ENCODE measurements at regions not wholly inside any gene's neighbourhood (a gene's known extent, or its start where the extent isn't known, plus 50 kb on each side); places are given as distances from the start of the nearest gene placed in this dataset.

GRCh38 chr4:38493066-38493465, 170.9 kb upstream of the KLF3 start:
- DNase-seq = no peak
- no peaks in the 10 kb centered on the region for H3K27me3 ChIP-seq
- TF ChIP-seq, protein P1, sequence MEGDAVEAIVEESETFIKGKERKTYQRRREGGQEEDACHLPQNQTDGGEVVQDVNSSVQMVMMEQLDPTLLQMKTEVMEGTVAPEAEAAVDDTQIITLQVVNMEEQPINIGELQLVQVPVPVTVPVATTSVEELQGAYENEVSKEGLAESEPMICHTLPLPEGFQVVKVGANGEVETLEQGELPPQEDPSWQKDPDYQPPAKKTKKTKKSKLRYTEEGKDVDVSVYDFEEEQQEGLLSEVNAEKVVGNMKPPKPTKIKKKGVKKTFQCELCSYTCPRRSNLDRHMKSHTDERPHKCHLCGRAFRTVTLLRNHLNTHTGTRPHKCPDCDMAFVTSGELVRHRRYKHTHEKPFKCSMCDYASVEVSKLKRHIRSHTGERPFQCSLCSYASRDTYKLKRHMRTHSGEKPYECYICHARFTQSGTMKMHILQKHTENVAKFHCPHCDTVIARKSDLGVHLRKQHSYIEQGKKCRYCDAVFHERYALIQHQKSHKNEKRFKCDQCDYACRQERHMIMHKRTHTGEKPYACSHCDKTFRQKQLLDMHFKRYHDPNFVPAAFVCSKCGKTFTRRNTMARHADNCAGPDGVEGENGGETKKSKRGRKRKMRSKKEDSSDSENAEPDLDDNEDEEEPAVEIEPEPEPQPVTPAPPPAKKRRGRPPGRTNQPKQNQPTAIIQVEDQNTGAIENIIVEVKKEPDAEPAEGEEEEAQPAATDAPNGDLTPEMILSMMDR (IDR thresholded peaks at IDR 0.05) = no peak
- TF ChIP-seq POLR2A (IDR thresholded peaks at IDR 0.05) = no peak
- H3K9me3 ChIP-seq = no peaks in the 10 kb centered on the region
- intact Hi-C loops (cut with DNase I) = loop anchor here (10.0 kb wide), 1 partner anchor 168 kb away; no protein-coding TSS in a partner anchor
- no peaks in the 10 kb centered on the region for H3K36me3 ChIP-seq
- no peak overlapping the region for H3K27ac ChIP-seq
- H3K4me3 ChIP-seq (replicated peaks in 1 of 3) = no peak overlapping the region
- H3K4me1 ChIP-seq = peaks cover 0 to 20% of the 10 kb centered on the region in 2 donors

DNA sequence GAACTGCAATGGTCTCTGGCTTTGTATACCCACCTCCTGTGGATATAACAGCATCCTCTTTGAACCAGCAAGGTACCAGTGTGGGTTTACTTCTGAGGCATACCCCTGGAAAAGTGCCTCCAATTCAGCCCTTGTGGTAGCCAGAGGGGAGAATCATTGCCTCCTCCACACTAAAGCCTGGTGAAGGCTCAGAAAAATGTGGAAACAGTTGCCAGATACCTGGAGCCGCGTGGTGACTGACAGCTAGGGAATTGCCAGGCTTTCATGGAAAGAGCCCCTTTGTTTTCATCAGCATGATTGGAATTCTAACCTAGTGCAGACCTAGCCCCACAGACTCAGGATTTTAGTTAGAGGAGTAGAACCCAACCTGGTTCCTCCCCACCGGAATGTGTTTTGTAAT, 168.6 kb upstream of the KLF3 start:
- 85 to 89% methylated on average over 2 to 3 of the region's 3 CpGs for WGBS, 2 donors
- no peak for DNase-seq
- no peaks in the 10 kb centered on the region for H3K9me3 ChIP-seq
- no peak for TF ChIP-seq POLR2A (IDR thresholded peaks at IDR 0.05)
- TF ChIP-seq, protein P1 (IDR thresholded peaks at IDR 0.05) = no peak
- no peaks in the 10 kb centered on the region for H3K27me3 ChIP-seq
- intact Hi-C loops (cut with DNase I) = loop anchor here (10.0 kb wide), 1 partner anchor 171 kb away; no protein-coding TSS in a partner anchor
- H3K4me1 ChIP-seq = peaks cover 0 to 2% of the 10 kb centered on the region in 2 donors
- no peaks in the 10 kb centered on the region for H3K36me3 ChIP-seq
- no peak overlapping the region for H3K4me3 ChIP-seq (replicated peaks in 1 of 3)
- H3K27ac ChIP-seq = no peak overlapping the region

DNA sequence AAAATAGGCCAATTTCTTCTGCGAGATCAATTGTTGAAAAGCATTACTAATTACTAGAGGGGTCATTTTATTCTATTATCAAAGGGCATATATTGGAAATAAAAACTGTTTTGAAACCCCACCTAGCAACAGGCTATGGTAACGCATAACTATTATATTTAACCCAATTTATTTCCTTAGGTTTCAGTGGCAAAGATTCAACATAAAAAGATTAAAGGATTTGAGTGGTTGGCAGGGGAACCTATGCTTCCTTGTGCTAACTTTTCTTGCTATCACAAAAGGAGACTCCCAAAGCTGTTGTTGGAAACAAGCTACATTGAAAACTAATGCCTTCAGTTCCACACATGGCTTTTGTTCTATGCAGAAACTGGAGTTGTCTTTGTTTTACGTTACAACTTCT, 166.9 kb upstream of the KLF3 start:
- no peaks in the 10 kb centered on the region for H3K27me3 ChIP-seq
- no peak overlapping the region for H3K27ac ChIP-seq
- 89 to 92% methylated on average over 3 of the region's 3 CpGs for WGBS, 2 donors
- H3K36me3 ChIP-seq = no peaks in the 10 kb centered on the region
- no peak for TF ChIP-seq POLR2A (IDR thresholded peaks at IDR 0.05)
- TF ChIP-seq, protein P1 (IDR thresholded peaks at IDR 0.05) = no peak
- H3K4me3 ChIP-seq (replicated peaks in 1 of 3) = no peak overlapping the region
- no peaks in the 10 kb centered on the region for H3K4me1 ChIP-seq
- H3K9me3 ChIP-seq = no peaks in the 10 kb centered on the region
- no peak for DNase-seq
- intact Hi-C loops (cut with DNase I) = loop anchor here (10.0 kb wide), 1 partner anchor 172 kb away; no protein-coding TSS in a partner anchor

DNA sequence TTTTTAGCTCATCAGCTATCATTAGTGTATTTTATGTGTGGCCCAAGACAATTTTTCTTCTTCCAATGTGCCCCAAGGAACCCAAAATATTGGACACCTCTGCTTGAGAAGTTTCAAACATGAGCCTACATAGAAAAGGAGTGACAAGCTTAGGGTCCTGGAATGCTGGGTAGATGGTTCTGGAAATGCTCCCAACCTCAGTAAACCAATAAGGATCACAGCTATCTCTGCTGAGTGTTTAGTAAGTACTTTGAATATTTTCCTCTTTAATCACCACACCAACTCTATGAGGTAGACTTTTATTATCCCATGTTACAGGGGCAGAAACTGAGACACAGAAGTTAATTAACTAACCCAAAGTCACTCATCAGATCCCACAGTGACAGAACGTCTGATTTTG, 164.9 kb upstream of the KLF3 start:
- Histone ChIP-seq H3K36me3 (no peaks in the 10 kb centered on the region), H3K27me3 (no peaks in the 10 kb centered on the region), H3K27ac (no peak overlapping the region), H3K4me1 (no peaks in the 10 kb centered on the region), H3K4me3 (replicated peaks in 1 of 3) (no peak overlapping the region), H3K9me3 (no peaks in the 10 kb centered on the region)
- TF ChIP-seq, protein P1 (IDR thresholded peaks at IDR 0.05) = no peak
- no peak for TF ChIP-seq POLR2A (IDR thresholded peaks at IDR 0.05)
- DNase-seq = no peak
- 83 to 96% methylated on average over 1 of the region's 1 CpG for WGBS, 2 donors
- intact Hi-C loops (cut with DNase I) = loop anchor here (10.0 kb wide), 1 partner anchor 174 kb away; no protein-coding TSS in a partner anchor

GRCh38 chr4:38500433-38500832, 163.6 kb upstream of the KLF3 start:
- TF ChIP-seq POLR2A (IDR thresholded peaks at IDR 0.05) = no peak
- TF ChIP-seq, protein P1 (IDR thresholded peaks at IDR 0.05) = no peak
- Histone ChIP-seq H3K27me3 (no peaks in the 10 kb centered on the region), H3K9me3 (no peaks in the 10 kb centered on the region), H3K36me3 (no peaks in the 10 kb centered on the region), H3K4me3 (replicated peaks in 1 of 3) (no peak overlapping the region), H3K27ac (no peak overlapping the region), H3K4me1 (no peaks in the 10 kb centered on the region)
- intact Hi-C loops (cut with DNase I) = no loop called here
- 91 to 99% methylated on average over 2 of the region's 2 CpGs for WGBS, 2 donors
- DNase-seq = no peak
